HG03571 (cell line): ENCODE measurements at regions not wholly inside any gene's neighbourhood (a gene's known extent, or its start where the extent isn't known, plus 50 kb on each side); places are given as distances from the start of the nearest gene placed in this dataset.

Experiments
- ATAC-seq: cut with Tn5 transposase; IDR thresholded peaks from one replicate; pipeline ENCODE4 v1.9.1; 2021; ENCODE audit not compliant: unreplicated experiment

DNA sequence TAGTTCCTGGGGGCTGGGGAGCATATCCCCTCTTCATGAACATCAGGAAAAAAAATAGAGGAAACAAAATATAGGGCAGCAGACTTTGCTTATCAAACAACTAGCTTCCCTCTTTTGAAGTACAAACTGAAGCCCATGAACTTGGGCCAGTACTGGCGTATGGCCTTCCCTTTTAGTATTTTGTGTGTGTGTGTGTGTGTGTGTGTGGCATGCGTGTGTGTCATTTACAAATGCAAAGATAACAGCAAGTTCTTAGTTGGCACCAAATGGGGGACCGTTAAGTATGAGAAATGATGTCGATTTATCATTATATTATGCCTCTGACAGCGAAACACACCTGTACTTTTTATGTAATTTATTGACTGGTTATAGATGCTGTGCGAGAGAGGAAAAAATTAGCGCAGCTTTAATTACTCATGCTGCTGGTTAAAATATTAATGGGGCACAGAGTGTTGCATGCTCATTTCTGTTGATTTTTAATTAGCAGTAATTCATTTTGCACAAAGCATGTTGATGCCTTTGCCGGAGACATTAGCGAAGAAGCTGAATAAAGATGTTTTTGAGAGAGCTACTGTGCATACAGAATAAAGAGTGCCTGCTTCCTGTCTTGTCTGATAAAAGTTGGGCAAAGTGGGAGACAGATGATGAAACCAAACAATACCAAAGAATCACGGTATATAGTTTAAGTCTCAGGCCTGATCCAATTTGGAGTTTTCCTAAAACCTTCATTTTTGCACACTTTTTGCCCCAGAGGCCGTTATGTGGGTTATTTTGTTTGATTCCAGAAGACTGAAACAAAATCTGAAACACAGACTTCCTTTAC is 297.1 kb downstream of the SATB1 start:
- ATAC-seq, result no peak

GRCh38 chr3:18127174-18127858 is 297.8 kb downstream of the SATB1 start:
- ATAC-seq, result peak; percentile 97

- no peak for ATAC-seq
These were observed 298.4 kb downstream of the SATB1 start for GRCh38 chr3:18126772-18127171.

DNA sequence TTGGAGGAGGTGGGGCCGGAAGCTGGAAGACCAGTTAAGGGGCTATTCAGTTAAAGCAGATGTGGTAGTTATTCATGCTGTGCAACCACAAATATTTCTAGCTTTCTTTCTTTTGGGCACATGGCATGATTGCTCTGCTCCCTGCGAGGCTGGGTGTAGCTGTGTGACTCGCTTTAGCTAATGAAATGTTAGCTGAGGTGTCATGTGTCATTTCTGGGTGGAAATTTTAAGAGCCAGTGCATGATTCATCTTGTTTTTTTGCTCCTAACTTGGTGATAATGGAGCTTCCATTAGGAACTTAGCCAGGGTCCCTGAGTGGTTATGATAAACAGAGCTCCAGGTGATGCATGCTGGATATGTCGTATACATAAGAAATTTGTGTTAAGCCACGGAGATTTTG is 300.6 kb downstream of the SATB1 start:
- no peak for ATAC-seq

DNA sequence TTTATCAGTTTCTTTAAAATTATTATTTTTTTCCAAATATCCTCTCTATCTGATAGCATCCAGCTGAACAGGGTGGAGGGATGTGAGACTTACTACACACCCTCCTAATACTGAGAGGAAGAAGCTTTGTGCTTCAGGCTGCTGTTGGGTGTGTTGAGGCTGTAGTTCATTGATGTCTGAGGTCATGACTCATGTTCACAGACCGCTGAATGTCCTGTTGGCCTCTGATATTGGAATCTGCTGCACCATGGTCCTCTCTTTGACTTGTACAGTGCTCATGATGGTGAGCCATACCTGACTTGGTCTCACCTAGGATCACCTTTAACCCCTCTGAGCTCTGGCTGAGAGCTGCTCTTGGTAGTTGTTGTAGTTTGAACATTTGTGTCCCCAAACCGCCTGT is 302.9 kb downstream of the SATB1 start:
- no peak for ATAC-seq

GRCh38 chr3:18121020-18121419 is 304.1 kb downstream of the SATB1 start:
- ATAC-seq, result no peak

DNA sequence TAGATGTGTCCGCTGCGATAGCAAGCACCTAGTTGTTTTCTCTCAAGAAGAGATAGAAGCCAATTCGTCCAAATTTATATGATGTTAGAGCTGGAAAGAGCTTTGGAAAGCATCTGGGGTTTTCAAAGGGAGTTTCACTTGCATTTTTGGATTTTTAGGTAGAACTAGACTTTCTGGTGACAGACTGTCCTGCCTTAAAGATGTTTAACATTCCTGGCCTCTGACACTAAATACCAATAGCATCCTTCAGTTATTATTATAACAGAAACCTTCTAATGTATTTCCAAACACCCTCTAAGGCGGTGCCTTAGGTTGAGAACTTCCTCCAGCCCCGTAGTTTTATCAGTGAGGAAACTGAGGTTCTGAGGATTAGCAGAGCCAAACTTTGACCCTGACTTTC is 305.3 kb downstream of the SATB1 start:
- ATAC-seq, result no peak

DNA sequence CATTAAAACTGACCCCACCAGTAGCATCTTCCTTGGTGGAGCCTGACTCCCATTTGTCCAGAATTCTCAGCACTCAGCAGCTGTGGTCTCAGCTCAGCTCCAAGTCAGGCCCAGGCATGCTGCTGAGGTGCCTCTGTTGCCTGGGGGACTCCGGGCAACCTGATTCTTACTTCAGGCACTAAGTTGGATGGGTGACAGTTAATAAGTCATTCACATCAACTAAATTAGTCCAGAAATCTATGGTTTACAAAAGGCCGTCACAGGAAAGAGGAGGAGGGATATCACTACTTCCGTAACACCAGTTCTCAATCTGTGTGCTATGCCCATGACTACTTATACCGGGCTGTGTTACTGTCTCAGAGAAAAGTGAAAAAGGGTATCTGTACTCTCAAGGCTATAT is 310.2 kb downstream of the SATB1 start:
- ATAC-seq, result no peak

GRCh38 chr3:18113417-18113816 is 311.7 kb downstream of the SATB1 start:
- no peak for ATAC-seq

DNA sequence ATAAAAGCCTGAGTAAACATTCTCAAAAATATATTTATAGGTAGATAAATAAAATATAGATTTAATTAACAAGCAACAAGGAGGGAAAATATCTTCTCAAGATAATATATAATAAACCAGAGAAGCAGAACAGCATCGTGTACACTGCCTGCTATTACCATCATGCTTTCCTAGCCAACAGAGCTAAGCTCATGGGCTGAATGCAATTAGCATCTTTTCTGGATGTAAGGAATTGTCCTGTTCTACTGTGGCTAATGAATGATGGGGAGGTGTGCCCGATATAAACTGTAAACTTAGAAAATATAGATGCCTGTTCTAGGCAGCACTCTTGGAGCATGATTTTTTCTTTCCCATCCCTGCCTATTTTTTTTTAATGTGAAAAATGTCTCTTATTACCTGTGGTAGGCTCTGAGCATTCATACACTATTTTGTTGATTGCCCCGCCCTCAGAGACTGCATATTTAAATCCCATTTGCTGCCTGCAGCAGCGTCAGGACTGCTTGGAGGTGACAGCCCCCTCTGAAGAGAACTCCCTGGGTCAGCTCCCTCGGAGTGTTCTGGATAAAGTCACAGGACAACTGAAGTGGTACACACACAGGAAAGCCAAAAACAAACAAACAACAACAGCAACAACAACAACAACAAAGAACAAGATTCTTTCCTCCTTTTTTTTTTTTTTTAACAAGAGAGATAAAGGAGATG is 312.3 kb downstream of the SATB1 start:
- ATAC-seq, result no peak

- ATAC-seq, result peak; percentile 76
These were observed 313.3 kb downstream of the SATB1 start for GRCh38 chr3:18111796-18112232.

DNA sequence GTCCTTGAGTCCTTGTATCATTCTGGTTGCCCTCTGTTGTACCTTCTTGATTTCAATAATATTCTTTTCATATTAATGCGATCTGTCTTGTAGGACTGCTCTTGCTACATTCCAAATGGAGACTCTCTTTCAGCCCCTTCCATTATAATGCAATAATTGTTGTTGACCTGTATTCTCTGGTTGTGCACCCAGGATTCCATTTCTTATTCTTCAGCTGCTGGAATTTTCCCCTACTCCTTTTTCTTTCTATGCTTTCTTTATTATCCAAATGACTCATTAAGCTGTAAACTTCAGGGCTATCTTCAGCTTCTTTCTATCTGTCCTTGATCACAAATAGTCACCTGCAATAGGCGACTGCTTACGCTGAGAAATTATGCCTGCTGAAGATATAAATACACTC is 321.5 kb downstream of the SATB1 start:
- no peak for ATAC-seq

- ATAC-seq, result no peak
These were observed 325.0 kb downstream of the SATB1 start for GRCh38 chr3:18100121-18100520.

- ATAC-seq, result no peak
These were observed 325.5 kb downstream of the SATB1 start for GRCh38 chr3:18099611-18100010.

DNA sequence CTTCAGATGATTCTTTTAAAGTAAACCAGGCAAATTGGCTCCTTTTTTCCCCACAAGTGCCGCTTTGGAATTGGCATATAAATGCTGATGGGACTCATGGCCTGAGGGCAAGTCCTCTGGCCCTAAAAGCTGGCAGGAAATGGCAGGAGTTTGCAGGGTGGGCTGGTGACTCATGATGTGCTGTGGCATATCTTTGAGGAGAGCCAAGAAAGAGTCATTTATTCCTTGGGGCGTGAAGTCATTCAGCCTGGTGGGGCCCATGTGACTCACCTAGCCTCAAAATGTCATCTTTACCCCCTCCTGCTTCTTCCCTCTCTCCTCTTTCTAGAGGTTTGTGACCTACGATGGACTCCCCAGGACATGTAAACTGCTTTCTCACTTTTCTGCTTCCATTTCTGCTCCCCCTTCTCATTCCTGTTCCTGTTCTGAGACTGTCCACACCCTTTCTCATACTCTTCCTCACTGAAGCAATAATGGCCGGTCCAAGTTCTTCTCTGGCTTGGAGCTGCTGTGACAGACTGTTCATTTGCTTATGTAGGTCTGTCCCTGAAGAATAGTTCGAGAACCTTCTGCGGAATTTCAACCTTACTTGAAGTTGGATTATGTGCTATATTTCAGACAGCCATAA is 326.1 kb downstream of the SATB1 start:
- ATAC-seq, result no peak

DNA sequence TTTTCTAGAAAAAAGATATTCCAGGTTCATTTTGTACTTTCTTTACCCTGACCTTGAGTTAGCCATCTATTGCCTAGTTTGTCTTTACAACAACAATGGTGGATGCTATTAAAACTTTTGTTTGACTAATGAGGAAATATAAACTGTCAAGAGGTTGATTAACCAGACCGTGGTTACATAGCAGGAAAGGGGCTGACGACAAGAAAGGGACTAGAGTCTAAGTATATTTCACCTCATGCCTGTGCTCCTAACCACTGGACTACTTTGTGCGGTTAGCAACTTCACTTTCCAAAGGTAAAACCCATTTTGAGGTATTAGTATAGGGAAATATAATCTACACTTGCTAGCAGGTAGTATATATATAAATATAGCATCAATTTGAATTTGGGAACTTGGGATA is 327.1 kb downstream of the SATB1 start:
- ATAC-seq, result no peak

DNA sequence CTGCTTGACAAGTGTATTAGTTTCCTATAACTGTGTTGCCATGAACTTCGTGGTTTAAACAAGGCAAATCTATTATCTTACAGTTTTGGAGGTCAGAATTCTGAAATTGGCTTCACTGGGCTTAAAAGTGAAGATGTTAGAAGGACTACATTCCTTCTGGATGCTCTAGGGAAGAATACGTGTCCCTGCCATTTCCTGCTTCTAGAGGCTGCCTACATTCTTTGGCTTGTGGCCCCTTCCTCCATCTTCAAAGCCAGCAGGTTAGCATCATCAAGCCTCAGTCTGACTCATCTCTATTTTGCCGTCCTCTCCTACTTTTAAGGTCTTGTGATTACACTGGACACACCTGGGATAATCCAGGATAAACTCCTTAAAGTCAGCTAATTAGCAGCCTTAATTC is 327.7 kb downstream of the SATB1 start:
- ATAC-seq, result no peak

DNA sequence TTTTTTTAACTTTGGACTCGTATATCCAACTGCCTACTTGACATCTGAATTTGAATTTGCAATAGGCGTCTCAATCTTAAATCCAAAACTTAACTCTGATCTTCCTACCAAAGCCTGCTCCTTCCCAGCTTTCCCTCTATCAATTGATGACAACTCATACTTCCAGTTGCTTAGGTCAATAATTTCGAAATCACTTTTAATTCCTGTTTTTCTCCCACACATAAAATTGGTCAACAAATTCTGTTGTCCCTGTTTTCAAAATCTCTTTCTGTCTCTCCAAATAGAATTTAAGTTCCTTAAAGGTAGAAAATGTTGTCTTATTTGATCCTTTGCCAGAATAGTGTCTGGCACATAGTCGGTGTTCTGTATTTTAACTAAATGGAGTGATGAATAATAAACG is 332.4 kb downstream of the SATB1 start:
- ATAC-seq, result no peak

DNA sequence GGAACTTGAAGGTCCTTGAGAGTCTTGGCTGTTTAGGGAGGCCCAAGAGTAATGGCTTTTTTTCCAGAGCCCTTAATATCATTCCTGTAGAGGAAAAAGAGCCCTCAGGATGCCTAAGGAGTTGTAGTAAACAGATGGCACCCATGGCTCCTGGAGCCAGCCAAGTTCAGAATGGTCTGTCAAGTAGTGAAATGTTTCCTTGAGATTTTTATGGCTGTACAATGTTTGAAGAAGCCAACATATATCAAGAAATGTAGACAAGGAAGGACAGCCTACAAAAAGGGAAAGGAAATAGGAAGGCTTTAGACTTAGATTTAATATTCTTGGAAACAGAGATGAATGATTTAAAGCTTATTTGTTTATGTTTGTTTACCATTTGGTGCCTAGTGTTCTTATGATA is 334.8 kb downstream of the SATB1 start:
- no peak for ATAC-seq

DNA sequence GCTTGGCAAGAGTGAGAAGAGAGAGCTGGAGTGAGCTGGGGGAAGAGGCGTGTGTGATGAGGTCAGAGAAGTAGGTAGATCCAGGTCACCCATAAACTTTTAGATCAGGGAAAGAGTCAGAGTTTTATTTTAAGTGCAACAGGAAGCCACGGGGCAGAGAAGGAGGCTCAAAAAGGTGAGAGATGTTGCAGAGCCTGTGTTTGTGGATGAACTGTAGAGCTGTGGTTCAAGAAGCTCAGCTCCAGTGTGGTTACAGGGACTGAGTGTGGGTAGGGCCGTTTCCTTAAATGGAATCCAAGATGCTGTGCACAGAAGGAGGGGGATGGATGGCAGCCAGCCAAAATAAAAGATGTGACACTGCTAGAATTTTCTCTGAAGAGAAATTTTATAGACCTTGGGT is 337.2 kb downstream of the SATB1 start:
- ATAC-seq, result no peak

GRCh38 chr3:18086760-18087159 is 338.4 kb downstream of the SATB1 start:
- no peak for ATAC-seq
